Lung (tissue), 11 donors: ENCODE measurements at regions not wholly inside any gene's neighbourhood (a gene's known extent, or its start where the extent isn't known, plus 50 kb on each side); places are given as distances from the start of the nearest gene placed in this dataset.

Experiments
- ATAC-seq: fragments of 200-7000 bp; cut with Tn5 transposase; one replicate; pipeline ENCODE4 v1.9.1; 2020; ENCODE audit warnings: moderate number of reproducible peaks; ENCODE audit not compliant: insufficient read depth, low FRiP score
- DNase-seq, 3 donors: peaks; one replicate each; pipeline ENCODE4 v3.0.0-alpha.2; 2013 to 2017
- H3K27ac ChIP-seq, 2 donors: one replicate each; pipeline ENCODE4 v1.5.1; 2013; ENCODE audit warnings: mild to moderate bottlenecking in 2 of 2, moderate library complexity in 2 of 2, control low read depth in 1 of 2, inconsistent platforms in 1 of 2, low read depth in 1 of 2, low read length in 1 of 2
- H3K27me3 ChIP-seq, 3 donors: one replicate each; pipeline ENCODE4 v1.5.1; 2013; ENCODE audit warnings: low read length in 2 of 3; ENCODE audit not compliant: control insufficient read depth in 3 of 3, insufficient read depth in 3 of 3
- H3K36me3 ChIP-seq, 4 donors: one replicate each; pipeline ENCODE4 v1.5.1; 2013; ENCODE audit warnings: low read length in 4 of 4, mild to moderate bottlenecking in 1 of 4, moderate library complexity in 1 of 4; ENCODE audit not compliant: control insufficient read depth in 4 of 4, insufficient read depth in 4 of 4
- H3K4me1 ChIP-seq, 5 donors: one replicate each; pipeline ENCODE4 v1.5.1; 2013; ENCODE audit warnings: low read length in 5 of 5, mild to moderate bottlenecking in 2 of 5, moderate library complexity in 1 of 5; ENCODE audit not compliant: control insufficient read depth in 5 of 5, insufficient read depth in 5 of 5
- H3K4me3 ChIP-seq: one replicate; pipeline ENCODE4 v1.5.1; 2013; ENCODE audit warnings: mild to moderate bottlenecking, control low read depth, moderate library complexity
- H3K9ac ChIP-seq, 2 donors: one replicate each; pipeline ENCODE4 v1.5.1; 2013; ENCODE audit warnings: low read length in 2 of 2, control low read depth in 1 of 2; ENCODE audit not compliant: insufficient read depth in 1 of 2
- H3K9me3 ChIP-seq, 4 donors: one replicate each; pipeline ENCODE4 v1.5.1; 2013; ENCODE audit warnings: low read length in 3 of 4, mild to moderate bottlenecking in 1 of 4, moderate library complexity in 1 of 4; ENCODE audit not compliant: control insufficient read depth in 4 of 4, insufficient read depth in 3 of 4
- WGBS, 2 donors: extraction: QIAGEN DNeasy Blood & Tissue Kit; methylation state at CpG; one replicate each; pipeline ENCODE4 v1.1.7; 2013; 5-methylcytosine and 5-hydroxymethylcytosine counted together
- TF ChIP-seq, protein P1 (sequence below): IDR thresholded peaks from 2 replicates; pipeline ENCODE4 v1.5.1; 2012; ENCODE audit warnings: mild to moderate bottlenecking; ENCODE audit errors: control extremely low read depth, extremely low read depth
- donor health status: control.
- donor health status: control.
- donor health status: Bipolar disorder and iron deficiency.
- donor health status: healthy.
- donor health status: DM: yes; HTN: yes; CAD: no.

GRCh38 chr2:16784652-16785051, 119.0 kb upstream of the CYRIA start:
- no peaks in the 10 kb centered on the region for H3K27me3 ChIP-seq
- no peak for ATAC-seq
- no peak overlapping the region for H3K9ac ChIP-seq
- H3K9me3 ChIP-seq, result peaks cover 0 to 4% (median 1%) of the 10 kb centered on the region in 4 donors
- 94% methylated on average over 3 of the region's 3 CpGs for WGBS, 2 donors
- TF ChIP-seq, protein P1, sequence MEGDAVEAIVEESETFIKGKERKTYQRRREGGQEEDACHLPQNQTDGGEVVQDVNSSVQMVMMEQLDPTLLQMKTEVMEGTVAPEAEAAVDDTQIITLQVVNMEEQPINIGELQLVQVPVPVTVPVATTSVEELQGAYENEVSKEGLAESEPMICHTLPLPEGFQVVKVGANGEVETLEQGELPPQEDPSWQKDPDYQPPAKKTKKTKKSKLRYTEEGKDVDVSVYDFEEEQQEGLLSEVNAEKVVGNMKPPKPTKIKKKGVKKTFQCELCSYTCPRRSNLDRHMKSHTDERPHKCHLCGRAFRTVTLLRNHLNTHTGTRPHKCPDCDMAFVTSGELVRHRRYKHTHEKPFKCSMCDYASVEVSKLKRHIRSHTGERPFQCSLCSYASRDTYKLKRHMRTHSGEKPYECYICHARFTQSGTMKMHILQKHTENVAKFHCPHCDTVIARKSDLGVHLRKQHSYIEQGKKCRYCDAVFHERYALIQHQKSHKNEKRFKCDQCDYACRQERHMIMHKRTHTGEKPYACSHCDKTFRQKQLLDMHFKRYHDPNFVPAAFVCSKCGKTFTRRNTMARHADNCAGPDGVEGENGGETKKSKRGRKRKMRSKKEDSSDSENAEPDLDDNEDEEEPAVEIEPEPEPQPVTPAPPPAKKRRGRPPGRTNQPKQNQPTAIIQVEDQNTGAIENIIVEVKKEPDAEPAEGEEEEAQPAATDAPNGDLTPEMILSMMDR, result no peak
- DNase-seq, result no peak
- H3K4me3 ChIP-seq, result no peak overlapping the region
- H3K27ac ChIP-seq, result no peak overlapping the region
- no peaks in the 10 kb centered on the region for H3K4me1 ChIP-seq
- no peaks in the 10 kb centered on the region for H3K36me3 ChIP-seq

- no peak overlapping the region for H3K27ac ChIP-seq
- H3K36me3 ChIP-seq, result no peaks in the 10 kb centered on the region
- H3K27me3 ChIP-seq, result no peaks in the 10 kb centered on the region
- TF ChIP-seq, protein P1, result no peak
- H3K4me1 ChIP-seq, result no peaks in the 10 kb centered on the region
- WGBS, 2 donors, result 91 to 95% methylated on average over 10 of the region's 10 CpGs
- H3K4me3 ChIP-seq, result no peak overlapping the region
- no peak overlapping the region for H3K9ac ChIP-seq
- no peak for ATAC-seq
- DNase-seq, result no peak
- peaks cover 0 to 4% (median 1%) of the 10 kb centered on the region in 4 donors for H3K9me3 ChIP-seq
Observed at GRCh38 chr2:16777123-16777870, 111.7 kb upstream of the CYRIA start.

- no peak for DNase-seq
- no peak for ATAC-seq
- peaks cover 0 to 6% (median 1%) of the 10 kb centered on the region in 4 donors for H3K9me3 ChIP-seq
- H3K27ac ChIP-seq, result no peak overlapping the region
- TF ChIP-seq, protein P1, result no peak
- H3K4me1 ChIP-seq, result no peaks in the 10 kb centered on the region
- no peak overlapping the region for H3K4me3 ChIP-seq
- 54 to 69% methylated on average over 1 of the region's 1 CpG for WGBS, 2 donors
- no peaks in the 10 kb centered on the region for H3K36me3 ChIP-seq
- H3K9ac ChIP-seq, result no peak overlapping the region
- H3K27me3 ChIP-seq, result no peaks in the 10 kb centered on the region
Observed at GRCh38 chr2:16775899-16776231, 110.2 kb upstream of the CYRIA start.
